Amniotic stem cell (primary cell): ENCODE measurements at regions not wholly inside any gene's neighbourhood (a gene's known extent, or its start where the extent isn't known, plus 50 kb on each side); places are given as distances from the start of the nearest gene placed in this dataset.

Experiments
- DNase-seq: peaks from one replicate; lab custom pipeline; 2025; lab: John Stamatoyannopoulos, UW

GRCh38 chr4:147428583-147428982 lies 52.3 kb upstream of the EDNRA start:
- DNase-seq: no peak

- DNase-seq: no peak
Observed at GRCh38 chr4:147430111-147430510, 50.8 kb upstream of the EDNRA start.
